Tongue (tissue), 1 donor: ENCODE measurements at regions not wholly inside any gene's neighbourhood (a gene's known extent, or its start where the extent isn't known, plus 50 kb on each side); places are given as distances from the start of the nearest gene placed in this dataset.
A peak's percentile ranks its signal among the peaks of the same experiment; 100 is the strongest.

Source experiments
- DNase-seq: peaks from one replicate; pipeline ENCODE4 v3.0.0-alpha.2; 2015

GRCh38 chr7:98464558-98464940, 63.7 kb upstream of the BAIAP2L1 start:
- peak; percentile 86 for DNase-seq

- DNase-seq = no peak
These were observed 63.1 kb upstream of the BAIAP2L1 start for GRCh38 chr7:98463837-98464557.

GRCh38 chr7:98462911-98463633, 62.2 kb upstream of the BAIAP2L1 start:
- no peak for DNase-seq

- no peak for DNase-seq
These were observed 60.0 kb upstream of the BAIAP2L1 start for GRCh38 chr7:98460902-98461301.

- DNase-seq = no peak
These were observed 58.6 kb upstream of the BAIAP2L1 start for GRCh38 chr7:98459529-98459928.

- DNase-seq = no peak
These were observed 57.4 kb upstream of the BAIAP2L1 start for GRCh38 chr7:98458090-98458875.

GRCh38 chr7:98456866-98457265, 56.0 kb upstream of the BAIAP2L1 start:
- peak; percentile 77 for DNase-seq

- no peak for DNase-seq
These were observed 51.9 kb upstream of the BAIAP2L1 start for GRCh38 chr7:98452791-98453190.
